ENCODE measurements at regions not wholly inside any gene's neighbourhood (a gene's known extent, or its start where the extent isn't known, plus 50 kb on each side); places are given as distances from the start of the nearest gene placed in this dataset.

DNA sequence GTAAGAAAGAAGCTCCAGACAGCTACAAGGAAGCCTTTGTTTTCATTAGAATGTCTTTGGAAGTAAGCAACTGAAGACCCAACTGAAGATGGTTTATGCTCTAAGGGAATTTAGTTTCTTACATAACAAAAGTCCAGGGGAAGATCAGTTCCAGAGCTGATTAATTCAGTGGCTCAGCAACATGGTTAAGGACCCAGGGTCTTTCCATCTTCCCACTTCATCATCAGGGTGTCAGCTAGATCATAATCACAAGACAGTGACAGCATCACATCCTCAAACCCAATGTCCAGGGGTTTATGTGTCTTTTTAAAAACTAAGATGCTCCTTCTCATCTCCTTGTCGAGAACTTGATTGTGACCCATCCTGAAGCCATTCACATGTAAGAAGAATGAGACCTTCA, 119.7 kb upstream of the PRDM1 start:
- TF ChIP-seq, protein P1, sequence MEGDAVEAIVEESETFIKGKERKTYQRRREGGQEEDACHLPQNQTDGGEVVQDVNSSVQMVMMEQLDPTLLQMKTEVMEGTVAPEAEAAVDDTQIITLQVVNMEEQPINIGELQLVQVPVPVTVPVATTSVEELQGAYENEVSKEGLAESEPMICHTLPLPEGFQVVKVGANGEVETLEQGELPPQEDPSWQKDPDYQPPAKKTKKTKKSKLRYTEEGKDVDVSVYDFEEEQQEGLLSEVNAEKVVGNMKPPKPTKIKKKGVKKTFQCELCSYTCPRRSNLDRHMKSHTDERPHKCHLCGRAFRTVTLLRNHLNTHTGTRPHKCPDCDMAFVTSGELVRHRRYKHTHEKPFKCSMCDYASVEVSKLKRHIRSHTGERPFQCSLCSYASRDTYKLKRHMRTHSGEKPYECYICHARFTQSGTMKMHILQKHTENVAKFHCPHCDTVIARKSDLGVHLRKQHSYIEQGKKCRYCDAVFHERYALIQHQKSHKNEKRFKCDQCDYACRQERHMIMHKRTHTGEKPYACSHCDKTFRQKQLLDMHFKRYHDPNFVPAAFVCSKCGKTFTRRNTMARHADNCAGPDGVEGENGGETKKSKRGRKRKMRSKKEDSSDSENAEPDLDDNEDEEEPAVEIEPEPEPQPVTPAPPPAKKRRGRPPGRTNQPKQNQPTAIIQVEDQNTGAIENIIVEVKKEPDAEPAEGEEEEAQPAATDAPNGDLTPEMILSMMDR (IDR thresholded peaks at IDR 0.05): no peak
- TF ChIP-seq POLR2A (IDR thresholded peaks at IDR 0.05): no peak
